ENCODE measurements at regions not wholly inside any gene's neighbourhood (a gene's known extent, or its start where the extent isn't known, plus 50 kb on each side); places are given as distances from the start of the nearest gene placed in this dataset.

DNA sequence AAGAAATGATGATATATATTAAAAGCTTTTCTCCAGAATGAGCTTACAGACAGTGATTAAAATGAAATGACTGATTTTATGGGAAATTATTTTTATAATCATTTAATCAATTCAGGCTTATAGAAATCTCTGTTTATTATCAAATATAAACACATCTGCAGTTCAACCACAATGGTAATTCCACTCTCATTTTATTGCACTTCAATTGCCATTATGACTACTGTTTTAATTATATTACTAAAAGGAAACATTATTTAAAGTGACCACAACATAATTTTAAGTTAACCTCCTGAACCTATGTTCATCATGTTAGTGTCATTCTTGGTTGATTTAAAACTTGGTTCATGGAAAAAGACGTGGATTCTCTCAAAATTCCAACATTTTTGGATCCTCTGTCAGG, 536.3 kb downstream of the SLC6A15 start:
- intact Hi-C loops (cut with micrococcal nuclease): no loop called here
- H3K36me3 ChIP-seq: no peaks in the 10 kb centered on the region
- H3K9me3 ChIP-seq (replicated peaks): peaks cover 6% of the 10 kb centered on the region
- TF ChIP-seq, protein P1, sequence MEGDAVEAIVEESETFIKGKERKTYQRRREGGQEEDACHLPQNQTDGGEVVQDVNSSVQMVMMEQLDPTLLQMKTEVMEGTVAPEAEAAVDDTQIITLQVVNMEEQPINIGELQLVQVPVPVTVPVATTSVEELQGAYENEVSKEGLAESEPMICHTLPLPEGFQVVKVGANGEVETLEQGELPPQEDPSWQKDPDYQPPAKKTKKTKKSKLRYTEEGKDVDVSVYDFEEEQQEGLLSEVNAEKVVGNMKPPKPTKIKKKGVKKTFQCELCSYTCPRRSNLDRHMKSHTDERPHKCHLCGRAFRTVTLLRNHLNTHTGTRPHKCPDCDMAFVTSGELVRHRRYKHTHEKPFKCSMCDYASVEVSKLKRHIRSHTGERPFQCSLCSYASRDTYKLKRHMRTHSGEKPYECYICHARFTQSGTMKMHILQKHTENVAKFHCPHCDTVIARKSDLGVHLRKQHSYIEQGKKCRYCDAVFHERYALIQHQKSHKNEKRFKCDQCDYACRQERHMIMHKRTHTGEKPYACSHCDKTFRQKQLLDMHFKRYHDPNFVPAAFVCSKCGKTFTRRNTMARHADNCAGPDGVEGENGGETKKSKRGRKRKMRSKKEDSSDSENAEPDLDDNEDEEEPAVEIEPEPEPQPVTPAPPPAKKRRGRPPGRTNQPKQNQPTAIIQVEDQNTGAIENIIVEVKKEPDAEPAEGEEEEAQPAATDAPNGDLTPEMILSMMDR (IDR thresholded peaks at IDR 0.05; ENCODE audit: borderline replicate concordance): no peak
- H3K27me3 ChIP-seq (ENCODE audit: low read depth): no peaks in the 10 kb centered on the region
- no peak overlapping the region for H3K27ac ChIP-seq (replicated peaks)
- no peak overlapping the region for H3K4me3 ChIP-seq
- H3K4me1 ChIP-seq: no peaks in the 10 kb centered on the region
- no peak for DNase-seq

DNA sequence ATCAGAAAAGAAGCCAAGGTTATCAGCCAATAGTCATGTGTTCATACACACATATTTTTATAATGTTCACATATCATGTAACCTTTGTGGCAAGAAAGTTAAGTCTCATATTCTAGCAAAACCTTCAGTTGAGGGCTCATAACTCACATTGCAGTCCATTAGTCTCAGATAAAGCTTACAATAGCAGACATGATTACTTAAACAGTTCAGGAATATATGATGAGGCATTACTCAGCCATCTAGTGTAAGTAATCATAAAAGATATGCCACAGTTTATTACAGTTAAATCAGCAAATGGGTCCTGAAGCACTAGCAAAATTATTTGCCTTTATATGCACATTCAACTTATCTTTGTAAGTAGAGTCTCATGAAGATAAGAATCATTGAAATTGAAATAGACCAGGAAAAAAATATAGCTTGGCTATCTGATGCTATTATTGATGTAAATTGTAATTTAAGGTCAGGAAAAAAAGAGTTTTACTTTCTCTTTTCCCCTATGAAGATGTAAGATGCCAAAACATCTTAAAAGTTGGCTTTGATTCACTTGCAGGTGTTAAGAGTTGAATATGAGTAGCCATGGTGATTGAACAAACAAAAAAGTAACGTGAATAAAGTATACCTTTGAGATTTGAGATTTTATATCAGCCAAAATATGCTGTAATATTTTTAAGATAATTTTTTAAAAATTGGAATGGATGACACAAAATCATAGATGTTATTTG, 537.0 kb downstream of the SLC6A15 start:
- Histone ChIP-seq H3K27me3 (ENCODE audit: low read depth) (no peaks in the 10 kb centered on the region), H3K9me3 (replicated peaks) (no peaks in the 10 kb centered on the region), H3K27ac (replicated peaks) (no peak overlapping the region), H3K4me3 (no peak overlapping the region), H3K36me3 (no peaks in the 10 kb centered on the region), H3K4me1 (no peaks in the 10 kb centered on the region)
- TF ChIP-seq, protein P1 (IDR thresholded peaks at IDR 0.05; ENCODE audit: borderline replicate concordance): no peak
- DNase-seq: no peak
- intact Hi-C loops (cut with micrococcal nuclease): no loop called here

DNA sequence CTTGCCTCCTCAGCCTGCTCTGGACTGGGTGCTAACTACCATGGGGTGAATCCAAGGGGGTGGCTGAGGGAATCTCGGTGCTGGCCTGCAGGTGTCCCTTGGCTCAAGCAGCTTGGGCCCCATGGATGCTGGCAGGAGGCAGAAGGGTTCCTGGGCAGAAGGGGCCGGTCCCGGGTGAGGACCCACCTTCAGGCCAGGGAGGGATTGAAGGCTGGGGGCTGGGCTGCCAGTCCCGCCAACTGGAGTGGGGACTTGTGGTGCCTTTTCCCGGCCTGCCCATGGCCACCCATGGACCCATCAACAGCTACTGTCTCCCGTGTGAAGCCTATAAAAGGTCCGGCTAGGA, 550.1 kb downstream of the SLC6A15 start:
- H3K4me3 ChIP-seq: no peak overlapping the region
- TF ChIP-seq, protein P1 (IDR thresholded peaks at IDR 0.05; ENCODE audit: borderline replicate concordance): no peak
- no peak overlapping the region for H3K27ac ChIP-seq (replicated peaks)
- no peaks in the 10 kb centered on the region for H3K27me3 ChIP-seq (ENCODE audit: low read depth)
- intact Hi-C loops (cut with micrococcal nuclease): no loop called here
- no peaks in the 10 kb centered on the region for H3K4me1 ChIP-seq
- H3K9me3 ChIP-seq (replicated peaks): no peaks in the 10 kb centered on the region
- no peaks in the 10 kb centered on the region for H3K36me3 ChIP-seq
- DNase-seq: no peak

DNA sequence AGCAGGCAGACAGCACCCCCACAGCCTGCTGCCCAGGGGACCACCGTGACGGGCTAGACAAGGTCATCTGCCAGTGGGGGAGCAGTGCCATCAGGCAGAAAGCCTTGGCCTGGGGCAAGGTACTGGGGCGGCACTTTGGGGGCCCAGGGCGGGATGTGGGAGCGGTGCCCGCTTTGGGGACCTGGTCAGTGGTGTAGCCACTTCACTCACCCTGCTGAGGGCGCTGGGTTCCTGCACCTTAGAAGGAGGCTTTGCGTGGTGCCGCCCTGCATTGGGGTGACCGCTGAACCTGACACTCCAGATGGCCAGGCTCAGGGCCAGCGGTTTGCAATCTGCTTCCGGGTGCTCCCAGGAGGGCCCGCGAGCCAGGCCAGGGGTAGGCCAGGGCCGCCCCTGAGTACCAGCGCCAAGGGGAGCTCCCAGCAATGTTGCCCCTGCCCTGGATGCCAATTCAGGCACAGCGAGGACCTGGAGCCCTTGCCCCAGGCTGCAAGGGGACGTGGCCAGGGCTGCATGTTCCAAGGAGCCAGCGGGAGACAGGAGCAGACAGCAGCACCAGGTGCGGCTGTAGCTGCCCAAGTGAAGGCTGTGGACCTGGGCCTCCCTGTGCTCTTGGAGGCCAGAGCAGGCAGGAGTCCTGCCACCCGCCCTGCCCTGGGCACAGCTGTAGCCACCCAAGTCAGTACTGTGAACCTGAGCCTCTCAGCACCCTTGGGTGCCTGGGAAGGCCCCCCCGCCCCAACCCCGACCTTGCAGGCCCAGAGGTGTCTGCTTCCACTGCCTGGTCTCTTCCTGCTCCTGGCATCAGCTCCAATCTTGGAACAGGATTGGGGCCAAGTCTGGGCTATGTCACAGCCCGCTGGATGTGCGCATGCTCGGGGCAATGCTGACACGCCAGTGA, 550.7 kb downstream of the SLC6A15 start:
- H3K4me3 ChIP-seq: no peak overlapping the region
- H3K27ac ChIP-seq (replicated peaks): no peak overlapping the region
- H3K27me3 ChIP-seq (ENCODE audit: low read depth): no peaks in the 10 kb centered on the region
- no peaks in the 10 kb centered on the region for H3K36me3 ChIP-seq
- H3K4me1 ChIP-seq: no peaks in the 10 kb centered on the region
- intact Hi-C loops (cut with micrococcal nuclease): no loop called here
- no peaks in the 10 kb centered on the region for H3K9me3 ChIP-seq (replicated peaks)
- TF ChIP-seq, protein P1 (IDR thresholded peaks at IDR 0.05; ENCODE audit: borderline replicate concordance): no peak
- DNase-seq: no peak

DNA sequence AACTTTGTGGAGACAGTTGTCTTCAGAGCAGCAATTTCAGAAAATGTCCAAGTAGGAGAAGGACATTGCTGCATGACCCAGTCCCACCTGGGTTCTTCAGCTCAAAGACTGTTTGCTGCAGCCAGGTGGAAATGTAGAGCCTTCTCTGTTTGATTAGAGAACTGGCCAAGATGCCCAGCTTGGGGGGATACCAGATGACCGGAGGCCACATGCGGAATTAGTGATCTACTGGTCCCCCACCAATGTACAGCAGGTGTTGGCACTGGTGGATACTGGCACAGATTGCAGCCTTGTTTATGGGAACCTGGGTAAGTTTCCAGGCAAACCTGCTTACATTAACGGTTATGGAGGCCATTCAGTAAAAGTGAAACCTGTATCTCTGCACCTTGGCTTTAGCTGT, 555.3 kb downstream of the SLC6A15 start:
- Histone ChIP-seq H3K27me3 (ENCODE audit: low read depth) (no peaks in the 10 kb centered on the region), H3K4me3 (no peak overlapping the region), H3K27ac (replicated peaks) (no peak overlapping the region), H3K36me3 (no peaks in the 10 kb centered on the region), H3K4me1 (no peaks in the 10 kb centered on the region), H3K9me3 (replicated peaks) (no peaks in the 10 kb centered on the region)
- intact Hi-C loops (cut with micrococcal nuclease): no loop called here
- TF ChIP-seq, protein P1 (IDR thresholded peaks at IDR 0.05; ENCODE audit: borderline replicate concordance): no peak
- DNase-seq: no peak
